PFSK-1 (cell line): ENCODE measurements at regions not wholly inside any gene's neighbourhood (a gene's known extent, or its start where the extent isn't known, plus 50 kb on each side); places are given as distances from the start of the nearest gene placed in this dataset.

Experiments used
- FOXP2 ChIP-seq: optimal IDR thresholded peaks from 2 replicates; pipeline ENCODE3; 2011; ENCODE audit warnings: borderline replicate concordance, control low read depth, inconsistent platforms; ENCODE audit not compliant: insufficient read depth; ENCODE audit errors: extremely low read length, extremely low read depth
- POLR2AphosphoS5 ChIP-seq: IDR thresholded peaks from 2 replicates; pipeline ENCODE4 v1.6.1; 2012; ENCODE audit warnings: low read depth, mild to moderate bottlenecking, control low read depth, low read length, moderate library complexity
- REST ChIP-seq, 2 experiments: IDR thresholded peaks; 2 replicates each; pipeline versions ENCODE4 v1.6.1 to v1.8.0; 2011 to 2012; ENCODE audit warnings: low read depth in 2 of 2, low read length in 2 of 2, control low read depth in 1 of 2, inconsistent platforms in 1 of 2, mild to moderate bottlenecking in 1 of 2, moderate library complexity in 1 of 2; ENCODE audit not compliant: insufficient read depth in 1 of 2
- SIN3A ChIP-seq: IDR thresholded peaks from 2 replicates; pipeline ENCODE4 v1.6.1; 2012; ENCODE audit warnings: mild to moderate bottlenecking, low read length, moderate library complexity, borderline replicate concordance; ENCODE audit not compliant: insufficient read depth

DNA sequence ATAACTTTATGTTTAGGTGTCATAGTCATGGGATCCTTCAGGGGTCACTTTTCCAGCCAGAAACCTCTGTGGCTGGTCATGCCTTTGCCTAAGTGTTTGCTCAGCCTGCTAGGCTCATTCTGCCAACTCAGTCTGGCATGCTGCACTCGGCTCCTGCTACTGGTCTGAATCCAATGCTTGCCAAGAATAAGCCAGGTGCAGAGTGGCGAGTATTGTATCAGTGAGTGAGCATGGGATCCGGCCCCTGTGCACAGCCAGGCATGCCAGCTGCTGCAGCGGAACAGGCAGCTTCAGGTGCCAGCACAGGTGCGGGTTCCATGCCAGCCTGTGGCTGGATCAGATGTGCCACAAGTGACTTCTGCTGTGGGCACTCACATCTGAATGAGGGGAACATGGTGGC is 1269.3 kb upstream of the CNTN5 start:
- TF ChIP-seq SIN3A (no peak), FOXP2 (no peak), REST (IDR thresholded peaks at IDR 0.05; ENCODE audit: insufficient read depth in 1 of 2, low read depth in 2 of 2, low read length in 2 of 2) (no peak), POLR2AphosphoS5 (no peak)
